Fibroblast of skin of abdomen (primary cell): ENCODE measurements at regions not wholly inside any gene's neighbourhood (a gene's known extent, or its start where the extent isn't known, plus 50 kb on each side); places are given as distances from the start of the nearest gene placed in this dataset.

ENCODE experiments used
- DNase-seq: peaks from one replicate; pipeline ENCODE4 v3.0.0-alpha.2; 2013

DNA sequence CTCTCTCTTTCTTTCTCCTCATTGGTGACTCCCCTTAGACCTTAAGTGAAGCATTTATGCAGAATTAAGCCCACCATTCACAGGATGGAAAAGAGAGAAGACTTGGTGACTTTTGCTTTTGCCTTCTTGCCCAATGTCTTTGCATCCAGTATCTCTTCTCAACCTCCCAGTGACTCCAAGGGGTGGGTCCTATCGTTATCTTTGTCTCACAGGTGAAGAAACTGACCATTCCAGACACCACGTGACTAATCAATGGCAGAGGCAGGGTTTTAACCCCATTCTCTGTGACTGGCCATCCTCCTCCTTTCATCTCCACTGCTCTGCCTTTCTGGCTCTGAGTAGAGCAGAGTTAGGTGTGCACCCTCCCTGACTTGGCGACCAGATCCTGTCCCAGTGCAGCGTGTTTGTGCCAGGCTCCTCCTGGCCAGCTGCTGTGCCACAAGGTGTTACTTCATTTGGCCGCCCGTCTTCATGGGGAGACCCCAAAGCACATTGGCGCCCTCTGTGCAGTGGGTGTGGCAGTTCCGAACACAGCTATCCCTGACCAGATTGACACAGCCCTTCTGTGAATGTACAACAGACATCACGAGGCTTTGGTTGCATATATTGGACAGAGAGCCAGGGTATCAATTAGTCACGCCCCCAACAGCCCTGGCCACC, 501.3 kb downstream of the CD83 start:
- DNase-seq: no peak

DNA sequence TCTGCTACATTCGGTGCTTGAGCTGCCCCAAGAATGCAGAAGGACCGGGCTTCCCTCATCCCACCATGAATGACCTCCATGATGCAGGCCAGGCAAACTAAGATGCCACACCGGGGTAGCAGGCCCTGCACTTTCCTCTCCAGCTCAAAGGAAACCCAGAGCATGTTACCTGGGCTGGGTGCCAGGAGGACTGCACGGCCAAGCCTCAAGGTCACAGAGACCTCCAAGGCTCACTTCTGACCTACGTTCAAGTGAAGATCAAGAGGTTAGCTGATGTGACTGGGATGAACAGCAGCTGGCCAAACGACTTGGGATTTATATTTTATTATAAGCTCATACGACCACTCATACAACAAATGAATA, 501.8 kb downstream of the CD83 start:
- no peak for DNase-seq

DNA sequence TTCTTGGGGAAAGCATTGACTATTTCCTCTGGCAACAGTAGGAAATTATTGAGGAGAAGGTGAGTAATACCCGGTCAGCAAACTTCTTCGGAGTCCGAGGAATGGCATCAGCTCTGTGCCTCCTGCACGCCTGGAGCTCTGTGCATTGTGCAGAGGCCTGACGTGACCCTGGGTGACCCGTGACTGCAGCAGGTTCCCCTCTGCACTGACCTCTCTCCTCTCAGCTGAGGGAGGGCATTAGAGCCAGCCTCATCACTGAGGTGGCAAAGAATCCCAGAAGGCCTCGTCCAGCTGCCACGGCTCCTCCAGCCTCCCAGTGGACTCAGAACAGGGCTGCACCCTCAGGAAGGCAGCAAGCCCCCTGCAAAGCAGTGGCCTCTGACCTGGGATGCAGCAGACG, 502.9 kb downstream of the CD83 start:
- DNase-seq: no peak

DNA sequence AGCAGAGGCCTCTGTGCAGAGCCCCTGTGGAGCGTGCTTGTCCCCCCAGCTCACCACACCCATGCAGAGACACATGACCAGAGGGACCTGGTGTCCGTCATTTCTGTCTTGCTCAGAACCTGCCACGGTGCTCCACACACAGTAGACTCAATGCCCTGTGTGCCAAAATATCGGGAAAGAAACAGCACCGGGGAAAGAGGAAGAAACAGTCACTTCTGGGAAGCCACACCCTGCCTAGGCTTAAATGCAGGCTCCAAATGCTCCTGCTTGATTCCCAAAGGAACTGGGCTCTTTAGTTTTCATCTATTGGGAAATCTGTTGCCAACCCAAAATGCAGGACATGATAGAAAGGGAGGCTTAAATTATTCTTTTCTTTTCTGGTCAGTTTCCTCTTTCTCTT, 503.9 kb downstream of the CD83 start:
- DNase-seq: no peak

DNA sequence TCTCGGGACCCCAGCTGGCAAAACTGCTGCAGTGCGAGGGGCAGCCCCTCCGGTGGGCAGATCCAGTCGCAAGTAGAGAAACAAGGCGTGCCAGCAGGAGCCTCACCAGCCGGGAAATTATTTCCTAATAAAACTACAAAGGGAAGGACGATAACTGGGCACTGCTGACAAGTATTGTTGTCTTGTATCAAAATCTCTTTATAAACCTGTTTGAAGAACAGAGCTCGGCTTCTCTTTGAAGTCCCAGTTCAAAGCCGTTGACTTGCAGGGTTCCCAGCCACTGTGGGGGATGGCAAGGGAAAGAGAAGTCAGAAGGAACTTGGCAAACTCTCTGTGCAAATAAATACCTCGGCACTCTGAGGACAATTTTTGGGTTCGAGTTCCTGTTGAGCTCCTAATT, 504.5 kb downstream of the CD83 start:
- no peak for DNase-seq

DNA sequence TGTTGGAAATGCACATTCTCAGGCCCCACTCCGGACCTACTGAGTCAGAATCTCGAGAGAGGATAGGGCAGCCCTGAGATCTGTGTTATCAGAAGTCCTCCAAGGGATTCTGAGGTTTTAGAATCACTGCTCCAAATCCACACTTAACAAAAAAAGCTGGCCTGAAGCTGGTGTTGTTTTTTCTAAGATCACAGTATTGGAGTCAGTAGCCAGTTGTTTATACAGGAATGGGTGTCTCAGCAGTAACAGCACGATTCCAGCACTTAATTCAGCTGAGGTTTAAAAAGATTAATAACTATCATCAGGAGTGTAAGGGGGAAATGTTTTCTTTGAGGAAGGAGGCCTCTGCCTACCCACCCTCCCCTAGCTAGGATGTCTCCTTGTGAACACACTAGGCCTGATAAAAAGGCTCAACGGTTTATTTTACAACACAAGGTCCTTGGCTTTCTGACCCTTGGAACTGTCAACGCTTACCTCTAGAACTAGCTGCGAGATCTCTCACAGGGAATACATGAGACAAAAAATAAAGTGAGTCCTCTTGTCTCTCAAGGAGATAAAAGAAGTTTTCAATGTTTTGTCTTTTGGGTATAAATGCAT, 505.4 kb downstream of the CD83 start:
- no peak for DNase-seq

DNA sequence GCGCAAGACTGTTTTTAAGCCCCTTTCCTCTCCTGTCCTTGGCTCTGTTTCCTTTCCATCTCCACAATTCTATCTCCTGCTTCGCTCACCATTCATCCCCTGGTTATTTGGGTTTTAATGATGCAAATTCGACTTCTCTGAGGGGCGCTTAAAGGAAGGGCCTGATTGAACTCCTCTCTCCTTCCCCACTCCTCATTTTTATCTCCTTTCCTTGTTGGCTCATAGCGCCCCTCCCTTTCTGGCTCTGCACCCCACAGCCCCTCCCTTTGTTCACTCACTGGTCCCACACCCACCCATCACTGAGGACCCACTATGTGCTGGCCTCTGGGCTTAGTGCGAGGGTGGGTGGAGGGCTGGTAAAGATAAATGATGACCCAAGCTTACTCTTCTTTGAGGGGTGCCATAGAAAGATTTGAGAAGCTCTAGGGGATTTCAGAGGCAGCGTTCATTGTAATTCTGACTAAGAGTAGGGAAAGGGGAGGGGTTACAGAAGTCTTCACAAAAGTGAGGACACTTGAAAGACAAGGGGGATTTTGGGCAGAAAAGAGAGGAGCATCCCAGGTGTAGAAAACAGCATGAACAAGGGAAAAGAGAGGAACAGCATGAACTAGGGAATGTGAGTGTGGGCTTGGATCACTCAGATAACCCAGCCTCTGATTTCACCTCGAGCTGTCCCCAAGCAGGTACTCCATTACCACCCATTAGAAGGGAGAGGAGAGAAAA, 507.8 kb downstream of the CD83 start:
- no peak for DNase-seq

DNA sequence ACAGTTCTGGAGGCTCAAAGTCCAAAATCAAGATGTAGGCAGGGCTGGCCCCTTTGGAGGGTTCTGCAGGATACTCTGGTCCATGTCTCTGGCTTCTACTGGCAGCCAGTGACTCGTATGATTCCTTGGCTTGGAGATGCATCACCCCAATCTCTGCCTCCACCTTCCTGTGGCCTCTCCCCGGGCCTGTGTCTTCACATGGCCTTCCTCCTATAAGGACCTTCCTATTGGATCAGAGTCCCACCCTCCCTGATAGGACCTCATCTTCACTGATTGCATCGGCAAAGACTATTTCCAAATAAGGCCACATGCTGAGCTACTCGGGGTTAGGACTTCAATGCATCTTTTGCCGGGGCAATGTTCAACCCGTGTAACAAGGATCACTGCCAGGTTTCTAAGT, 509.0 kb downstream of the CD83 start:
- no peak for DNase-seq

DNA sequence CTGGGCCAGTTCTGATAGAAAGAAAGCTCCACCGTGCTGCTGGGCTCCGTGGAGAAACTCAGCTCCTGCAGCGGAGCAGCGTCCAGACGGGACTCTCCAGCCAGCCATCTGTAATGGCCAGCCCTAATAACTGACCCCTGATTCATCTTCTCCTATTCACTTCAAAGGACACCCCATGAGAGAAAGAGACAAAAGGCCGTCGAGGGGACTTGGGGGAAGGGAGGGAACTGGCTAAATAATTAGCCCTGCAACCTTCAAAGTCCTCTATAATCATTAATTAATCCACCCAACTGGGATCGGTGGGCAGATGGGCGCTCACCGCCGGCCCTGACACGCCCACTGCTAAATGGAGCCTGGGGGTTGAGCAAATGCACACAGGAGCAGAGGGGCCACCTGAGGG, 512.4 kb downstream of the CD83 start:
- no peak for DNase-seq

DNA sequence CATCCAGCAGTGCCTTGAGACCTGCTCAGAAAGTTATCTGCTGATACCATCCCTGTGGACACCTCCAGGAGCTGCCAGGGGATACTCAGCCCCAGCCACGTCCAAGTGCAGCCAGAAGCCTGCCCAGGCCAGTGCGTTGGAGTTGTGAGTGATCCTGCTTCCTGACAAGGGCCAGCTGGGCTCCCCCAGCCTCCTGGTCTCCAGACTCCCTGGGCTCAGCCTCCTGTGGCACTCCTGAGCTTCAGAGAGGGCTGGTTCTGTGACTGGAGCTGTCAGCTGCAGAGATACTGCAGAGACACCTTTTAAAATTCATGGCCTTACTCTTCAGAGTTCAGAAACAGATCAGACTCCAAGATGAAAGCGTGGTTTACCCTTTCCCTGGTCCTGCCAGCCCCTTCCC, 515.9 kb downstream of the CD83 start:
- DNase-seq: no peak

DNA sequence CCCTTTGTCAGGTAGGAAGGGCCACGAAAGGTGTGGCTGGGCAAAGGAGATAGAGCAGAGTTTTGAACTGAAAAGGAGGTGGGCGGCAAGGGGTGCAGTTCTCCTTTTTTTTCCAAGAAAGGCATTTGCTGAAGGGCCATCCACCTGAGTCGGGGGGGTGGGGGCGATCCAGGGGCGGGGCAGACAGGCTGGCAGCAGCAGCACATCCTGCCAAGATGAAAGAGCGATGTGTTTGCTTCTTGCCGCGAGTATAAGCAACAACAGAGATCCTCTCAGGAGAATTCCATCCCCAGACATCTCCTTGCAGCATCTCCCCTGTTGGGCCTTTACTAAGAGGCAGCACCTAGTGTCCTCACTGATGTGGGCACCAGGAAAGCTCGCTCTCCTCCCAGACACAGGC, 516.5 kb downstream of the CD83 start:
- DNase-seq: no peak

DNA sequence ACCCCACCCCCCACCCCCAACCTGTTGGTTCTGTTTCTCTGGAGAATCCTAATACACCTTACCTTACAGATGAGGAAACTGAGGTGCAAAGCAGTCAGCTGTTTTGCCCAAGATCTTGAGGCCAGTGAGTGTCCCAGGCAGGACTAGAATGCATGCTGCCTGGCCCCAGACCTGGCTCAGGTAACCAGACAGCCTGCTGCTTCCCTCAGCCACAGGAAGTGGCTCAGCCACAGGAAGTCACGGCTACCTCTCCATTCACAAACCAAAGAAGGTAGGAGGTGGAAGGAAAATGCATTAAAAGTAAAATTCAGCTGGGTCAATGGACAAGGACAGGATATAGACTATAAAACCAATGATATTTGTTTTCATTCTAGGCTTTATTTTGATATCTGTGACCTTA, 517.6 kb downstream of the CD83 start:
- DNase-seq: no peak

DNA sequence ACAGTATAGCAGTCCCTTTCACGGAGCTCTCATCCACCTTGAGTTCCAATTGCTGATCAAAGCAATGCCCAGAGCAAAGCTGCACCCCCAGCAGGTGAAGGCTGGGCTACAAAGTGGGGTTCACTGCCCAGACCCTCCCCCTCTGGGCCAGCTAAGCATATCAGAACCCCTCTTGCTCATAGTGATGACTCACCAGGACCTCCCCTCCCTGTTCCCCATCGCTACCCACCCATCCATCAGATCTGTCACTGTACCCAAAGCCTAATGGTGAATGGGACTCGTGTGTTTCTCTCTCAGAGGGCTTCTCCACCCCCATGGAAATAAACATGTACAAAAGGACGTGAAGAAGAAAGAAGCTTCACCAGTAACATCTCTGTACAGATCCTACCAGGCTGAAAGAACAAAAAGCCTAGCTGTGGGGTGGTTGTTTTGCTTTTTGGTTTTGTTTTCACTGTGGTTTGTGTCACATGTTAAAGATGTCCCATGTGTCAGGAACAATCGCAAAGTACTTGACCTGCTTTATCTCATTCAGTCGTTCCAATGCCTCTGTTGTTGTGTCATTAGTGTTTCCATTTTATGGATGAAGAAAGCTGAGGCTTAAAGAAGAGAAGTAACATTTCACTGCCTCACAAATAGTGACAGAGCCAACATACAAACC, 518.5 kb downstream of the CD83 start:
- DNase-seq: no peak

DNA sequence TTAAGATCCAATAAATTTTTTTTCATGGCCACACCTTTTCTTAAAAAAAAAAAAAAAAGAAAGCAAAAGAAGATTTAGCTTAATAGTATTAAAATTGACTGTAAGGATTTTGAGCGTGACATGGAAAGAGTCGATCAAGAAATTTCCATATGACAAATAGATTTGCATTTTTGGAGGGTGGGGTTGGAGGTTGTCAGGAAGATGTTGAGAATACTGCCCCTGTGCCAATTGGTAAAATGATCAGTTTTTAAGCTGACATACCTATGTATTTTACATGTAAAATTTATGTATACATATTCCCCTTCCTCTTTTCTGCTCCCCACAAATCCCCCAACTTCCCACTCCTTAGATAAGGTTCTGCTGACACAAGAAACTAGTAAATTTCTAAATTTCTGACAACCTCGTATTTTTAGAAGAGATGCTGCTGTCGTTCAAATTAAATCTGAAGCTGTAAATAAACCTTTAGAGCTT, 520.9 kb downstream of the CD83 start:
- DNase-seq: no peak

DNA sequence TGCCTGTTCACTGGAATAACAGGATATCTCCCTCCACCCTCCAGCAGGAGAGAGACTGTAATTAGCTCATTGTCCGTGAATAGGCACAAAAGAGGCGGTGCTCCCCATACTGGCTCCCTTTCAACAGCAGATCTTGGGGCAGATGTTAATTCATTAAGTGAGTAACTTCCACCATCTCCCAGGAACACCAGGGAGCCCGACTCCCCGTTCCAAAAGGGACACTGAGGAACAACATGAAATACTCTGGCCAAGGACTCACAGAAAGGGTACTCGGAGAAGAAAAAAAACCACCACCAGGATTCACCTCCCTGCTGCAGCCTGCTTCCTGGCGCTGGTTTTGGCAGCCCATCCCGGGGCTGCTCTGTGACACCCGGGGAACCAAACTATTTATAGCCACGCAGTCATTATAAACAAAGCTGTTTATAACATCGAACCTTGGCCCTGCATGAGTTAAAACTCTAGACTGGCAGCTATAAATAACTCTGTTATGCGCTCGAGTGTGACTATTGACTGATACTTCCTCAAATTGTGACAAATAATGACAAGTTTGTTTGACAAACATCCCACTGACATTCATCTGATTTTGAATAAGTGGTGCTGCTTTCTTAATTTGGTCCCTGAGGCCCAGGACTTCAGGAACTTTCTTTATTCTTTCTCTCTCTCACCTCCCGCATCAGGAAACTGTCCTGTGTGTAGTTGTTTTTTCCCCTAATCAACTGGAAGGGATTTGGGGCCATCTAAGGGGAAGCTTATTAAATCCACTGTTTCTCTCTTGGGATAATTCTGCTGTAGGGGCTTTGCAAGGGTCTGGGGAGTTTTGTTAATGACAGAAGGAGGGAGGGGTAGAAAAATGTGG, 521.6 kb downstream of the CD83 start:
- DNase-seq: peak; percentile 30

DNA sequence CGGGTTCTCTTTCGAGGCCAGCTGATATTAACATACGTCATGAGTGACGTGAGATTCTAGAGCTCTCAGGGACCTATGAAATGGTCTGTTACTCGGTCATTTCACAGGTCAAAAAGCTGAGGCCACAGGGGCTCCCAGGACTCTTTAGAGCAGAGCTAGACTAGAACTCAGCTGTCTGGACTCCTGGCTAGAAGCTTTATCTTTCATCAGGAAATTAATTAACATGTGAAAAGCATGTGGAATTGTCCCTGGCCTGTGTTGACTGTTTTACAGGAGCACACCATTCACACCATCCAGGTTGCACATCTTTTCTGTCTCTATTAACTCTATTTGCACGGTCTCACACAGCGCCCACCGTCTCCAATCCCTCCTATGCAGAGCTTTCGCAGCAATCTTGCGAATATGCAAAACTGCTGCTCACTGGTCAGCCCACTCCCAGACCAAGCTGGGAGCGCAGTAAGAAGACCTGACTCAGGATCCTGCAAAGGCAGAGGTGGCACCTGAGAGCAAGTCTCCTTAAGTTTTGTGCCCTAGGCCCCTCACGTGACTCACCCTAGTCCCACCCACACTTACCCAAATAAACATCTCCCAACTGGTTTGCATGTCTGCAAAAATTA, 522.5 kb downstream of the CD83 start:
- DNase-seq: no peak

DNA sequence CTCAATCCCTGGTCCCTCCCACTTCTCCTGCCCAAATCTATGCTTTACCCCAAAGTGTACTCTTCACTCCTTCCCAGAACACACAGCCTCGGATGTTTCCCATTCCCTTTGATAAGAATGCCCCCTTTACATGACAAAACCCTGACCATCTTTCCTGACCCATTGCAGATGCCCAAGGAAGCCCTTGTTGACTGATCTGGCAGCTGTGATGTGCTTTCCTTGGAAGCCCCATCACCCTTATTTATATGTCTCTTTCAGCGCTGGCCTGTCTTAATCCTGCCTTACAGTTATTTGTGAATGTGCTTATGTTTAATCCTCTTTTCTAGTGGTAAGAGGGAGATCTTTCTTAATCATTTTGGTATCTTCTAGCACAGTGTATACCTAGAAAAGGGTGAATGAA, 523.1 kb downstream of the CD83 start:
- no peak for DNase-seq

DNA sequence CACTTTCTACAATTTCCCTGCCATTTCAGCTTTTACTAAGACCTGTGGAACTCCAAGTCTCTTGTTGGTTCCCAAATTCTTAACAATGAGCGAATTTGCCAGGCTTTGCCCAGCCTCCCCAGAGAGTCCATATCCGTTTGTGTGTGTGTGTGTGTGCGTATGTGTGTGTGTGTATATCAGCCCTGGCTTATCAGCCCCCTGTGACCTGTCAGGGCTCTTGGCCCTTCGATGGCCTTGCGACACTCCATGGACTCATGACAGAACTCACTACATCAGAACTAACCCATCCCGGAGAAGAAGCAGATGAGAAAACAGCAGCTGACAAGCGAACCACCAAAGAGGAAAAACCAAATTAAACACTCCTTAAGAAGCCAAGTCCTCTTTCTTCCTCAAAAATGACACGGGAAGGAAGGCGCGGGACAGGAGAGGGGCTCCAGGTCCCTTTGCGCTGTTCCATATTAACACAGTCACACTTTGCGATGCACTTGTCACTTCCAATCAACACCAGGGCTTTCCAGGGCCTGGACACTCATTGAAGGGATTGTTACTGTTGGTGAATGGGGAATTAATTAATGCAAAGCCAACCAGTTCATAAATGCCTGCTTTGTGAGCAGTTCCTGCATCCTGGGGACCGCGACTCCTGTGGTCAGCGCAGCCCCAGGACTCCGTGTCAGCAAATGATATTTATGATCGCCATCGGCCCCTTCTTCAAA, 524.0 kb downstream of the CD83 start:
- DNase-seq: no peak

DNA sequence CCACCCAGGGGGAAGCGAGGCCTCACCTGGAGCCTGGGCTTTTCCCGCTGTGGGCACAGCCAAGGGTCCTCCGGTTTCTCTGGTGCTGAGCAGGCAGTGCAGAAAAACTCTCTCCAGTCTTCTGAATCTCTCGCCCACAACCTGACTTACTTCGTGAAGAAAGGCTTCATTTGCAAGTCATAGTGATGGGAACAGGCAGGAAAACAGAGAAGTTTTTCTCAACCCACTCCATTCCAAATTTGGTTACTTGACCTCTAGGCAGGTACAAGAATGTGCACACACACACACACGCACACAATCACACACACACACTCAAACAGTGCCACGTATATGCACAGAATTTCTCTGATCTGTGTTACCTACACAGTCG, 524.5 kb downstream of the CD83 start:
- DNase-seq: no peak

DNA sequence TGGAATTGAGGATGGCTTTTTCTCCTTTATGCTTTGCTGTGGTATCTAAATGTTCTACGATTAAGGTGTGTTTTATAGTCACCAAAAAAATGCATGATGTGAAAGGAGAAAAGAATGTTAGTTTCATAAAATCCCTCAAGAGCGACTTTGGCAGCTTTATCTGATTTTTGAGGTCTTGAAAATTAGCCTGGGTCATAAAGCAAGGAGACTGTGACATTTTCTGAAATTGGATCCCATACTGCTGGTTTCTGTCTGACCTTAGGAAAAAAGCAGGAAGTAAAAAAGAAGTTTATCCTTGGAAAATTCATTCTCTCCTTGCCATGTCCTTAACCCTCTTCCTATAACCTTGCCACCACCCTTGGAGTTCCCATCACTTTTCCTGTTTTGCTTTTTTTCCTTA, 525.3 kb downstream of the CD83 start:
- DNase-seq: no peak

DNA sequence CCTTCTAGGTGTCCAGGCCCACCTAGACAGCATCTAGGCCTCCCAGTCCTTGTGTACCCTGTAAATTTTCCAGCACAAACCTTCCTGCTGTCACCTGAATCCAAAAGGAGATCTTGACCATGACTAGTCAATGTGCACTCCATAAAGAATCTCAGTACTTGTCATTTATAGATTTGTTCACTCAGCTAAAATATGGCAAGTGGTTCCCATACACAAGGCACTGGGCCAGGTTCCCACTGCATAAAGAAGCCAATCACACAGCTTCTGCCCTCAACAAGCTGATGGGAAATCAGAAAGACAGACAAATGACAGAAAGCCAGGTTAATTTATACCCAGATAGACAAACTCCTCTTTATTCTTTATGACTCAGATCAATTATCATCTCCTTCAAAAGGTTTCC, 526.8 kb downstream of the CD83 start:
- no peak for DNase-seq

DNA sequence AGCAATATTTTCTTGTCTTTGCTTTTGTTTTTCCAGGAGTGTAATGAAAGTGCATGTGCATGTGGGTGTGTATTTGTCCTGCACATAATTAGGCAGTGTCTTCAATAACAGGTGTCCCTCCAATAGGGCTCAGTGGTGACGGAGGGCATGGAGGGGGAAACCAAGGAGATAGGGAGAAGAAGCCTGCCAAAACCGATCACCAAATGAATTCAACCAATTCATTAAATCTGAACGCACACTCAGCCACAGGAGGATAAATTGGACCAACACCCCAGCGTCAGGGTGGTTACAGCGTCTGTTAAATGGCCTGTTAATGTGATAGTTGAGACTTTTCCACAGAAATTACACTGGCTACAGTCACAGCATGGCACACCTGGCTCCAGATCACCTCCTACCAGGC, 527.6 kb downstream of the CD83 start:
- DNase-seq: no peak
